Sigmoid colon (tissue), 4 donors: ENCODE measurements at regions not wholly inside any gene's neighbourhood (a gene's known extent, or its start where the extent isn't known, plus 50 kb on each side); places are given as distances from the start of the nearest gene placed in this dataset.

Experiments
- CTCF ChIP-seq, 4 experiments: fragments of 450-650 bp in 3 of 4; fragments of 200-600 bp in 1 of 4; IDR thresholded peaks; one replicate each; pipeline ENCODE4 v1.5.1; 2016 to 2019; ENCODE audit warnings: antibody characterized with exemption in 4 of 4, mild to moderate bottlenecking in 3 of 4, moderate library complexity in 2 of 4
- EP300 ChIP-seq, 4 donors: sonication (generic); formaldehyde crosslinking; IDR thresholded peaks; one replicate each; pipeline ENCODE4 v1.6.1; 2017; ENCODE audit warnings: antibody characterized with exemption in 4 of 4
- POLR2A ChIP-seq, 2 donors: fragments of 450-650 bp; IDR thresholded peaks; one replicate each; pipeline ENCODE4 v1.6.1; 2016; ENCODE audit warnings: antibody characterized with exemption in 2 of 2, mild to moderate bottlenecking in 2 of 2, moderate library complexity in 2 of 2

- TF ChIP-seq CTCF (IDR thresholded peaks at IDR 0.05), result no peak
- TF ChIP-seq POLR2A (IDR thresholded peaks at IDR 0.05), result no peak
- TF ChIP-seq EP300 (IDR thresholded peaks at IDR 0.05), result no peak
Observed at GRCh38 chr3:13206799-13207577, 133.8 kb upstream of the IQSEC1 start.
